ENCODE measurements at regions not wholly inside any gene's neighbourhood (a gene's known extent, or its start where the extent isn't known, plus 50 kb on each side); places are given as distances from the start of the nearest gene placed in this dataset.
"Not testable (repeated sequence)": the region's sequence is repeated elsewhere in the genome, so short reads cannot be mapped to it uniquely, and the experiment has no call there.

- no peak overlapping the region for H3K27ac ChIP-seq
- POLR2A ChIA-PET (ENCODE audit: low non-redundant PET), result no interaction called here
- CTCF ChIA-PET, result interaction anchor here (0.6 kb wide), 1 partner anchor 8 kb away, joined by 3 read pairs; no protein-coding TSS in a partner anchor
- DNase-seq (ENCODE audit: low spot score), result no peak
- no peak for TF ChIP-seq CTCF (conservative IDR thresholded peaks at IDR 0.05; ENCODE audit: low read depth)
Measured at GRCh38 chr13:90943946-90944345, 403.5 kb upstream of the MIR17HG start.

GRCh38 chr13:90945146-90945545, 402.3 kb upstream of the MIR17HG start:
- H3K27ac ChIP-seq; POLR2A ChIA-PET (ENCODE audit: low non-redundant PET); DNase-seq (ENCODE audit: low spot score); CTCF ChIA-PET: not testable (repeated sequence)

DNA sequence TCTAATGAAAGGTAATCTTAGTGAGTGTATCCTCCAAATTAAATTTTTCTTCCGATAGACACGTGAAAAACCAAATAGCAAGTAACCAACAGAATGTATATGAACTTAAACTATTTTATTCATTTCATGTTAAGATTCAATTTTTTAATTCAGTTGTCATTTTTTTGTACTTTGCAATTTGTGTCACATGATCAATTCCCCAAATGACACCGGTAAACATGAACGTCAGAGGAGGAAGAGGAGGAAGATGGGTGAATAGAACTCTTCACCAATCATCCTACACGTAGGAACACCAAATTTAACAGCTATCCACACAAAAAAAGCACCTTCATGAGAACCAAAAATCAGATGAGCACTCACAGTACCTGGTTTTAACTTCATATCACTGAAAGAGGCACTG, 401.4 kb upstream of the MIR17HG start:
- POLR2A ChIA-PET (ENCODE audit: low non-redundant PET); H3K27ac ChIP-seq; CTCF ChIA-PET; DNase-seq (ENCODE audit: low spot score): not testable (repeated sequence)

DNA sequence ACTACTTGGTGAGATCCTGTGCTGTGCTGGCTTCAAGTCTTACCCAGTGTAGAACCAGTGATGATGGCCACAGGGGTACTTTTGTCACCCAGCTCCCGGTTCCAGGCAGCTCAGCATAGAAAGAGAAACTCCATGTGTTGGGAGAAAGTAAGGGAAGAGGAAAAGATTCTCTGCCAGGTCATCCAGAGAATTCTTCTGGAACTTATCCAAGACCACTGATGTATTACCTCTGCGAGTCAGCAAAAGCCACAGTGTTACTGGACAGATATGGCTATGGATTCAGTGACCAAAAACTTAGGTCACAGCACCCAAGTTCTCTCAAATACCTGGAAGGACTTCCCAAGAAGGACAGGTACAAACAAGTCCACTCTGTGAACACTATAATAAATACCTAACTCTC, 399.5 kb upstream of the MIR17HG start:
- TF ChIP-seq CTCF (conservative IDR thresholded peaks at IDR 0.05; ENCODE audit: low read depth), result no peak
- ChIA-PET CTCF (no interaction called here), POLR2A (ENCODE audit: low non-redundant PET) (no interaction called here)
- DNase-seq (ENCODE audit: low spot score), result no peak
- H3K27ac ChIP-seq, result no peak overlapping the region

- H3K27ac ChIP-seq, result no peak overlapping the region
- ChIA-PET CTCF (interaction anchor here (0.6 kb wide), 1 partner anchor 1254 kb away, joined by 3 read pairs; no protein-coding TSS in a partner anchor), POLR2A (ENCODE audit: low non-redundant PET) (no interaction called here)
- no peak for TF ChIP-seq CTCF (conservative IDR thresholded peaks at IDR 0.05; ENCODE audit: low read depth)
- no peak for DNase-seq (ENCODE audit: low spot score)
Measured at GRCh38 chr13:90950160-90950559, 397.3 kb upstream of the MIR17HG start.

- no peak overlapping the region for H3K27ac ChIP-seq
- ChIA-PET CTCF (no interaction called here), POLR2A (ENCODE audit: low non-redundant PET) (no interaction called here)
- no peak for DNase-seq (ENCODE audit: low spot score)
- no peak for TF ChIP-seq CTCF (conservative IDR thresholded peaks at IDR 0.05; ENCODE audit: low read depth)
Measured at GRCh38 chr13:90951663-90952062, 395.8 kb upstream of the MIR17HG start.

- CTCF ChIA-PET, result interaction anchor here (0.7 kb wide), 1 partner anchor 1326 kb away, joined by 3 read pairs; no protein-coding TSS in a partner anchor
- no peak overlapping the region for H3K27ac ChIP-seq
Measured at GRCh38 chr13:90952326-90952725, 395.2 kb upstream of the MIR17HG start.

More at GRCh38 chr13:90952326-90952725, 395.2 kb upstream of the MIR17HG start:
- no peak for TF ChIP-seq CTCF (conservative IDR thresholded peaks at IDR 0.05; ENCODE audit: low read depth)
- POLR2A ChIA-PET (ENCODE audit: low non-redundant PET), result no interaction called here
- DNase-seq (ENCODE audit: low spot score), result no peak

Data from RWPE1 (cell line).